H1 (cell line): ENCODE measurements at regions not wholly inside any gene's neighbourhood (a gene's known extent, or its start where the extent isn't known, plus 50 kb on each side); places are given as distances from the start of the nearest gene placed in this dataset.

ENCODE experiments used
- CTCF ChIA-PET: fragments of 300-600 bp; sonication (Branson Sonifier 250); formaldehyde crosslinking; loops from one replicate; lab custom pipeline; 2021; ENCODE audit not compliant: partially characterized antibody; lab: Charles Lee
- POLR2A ChIA-PET: fragments of 300-600 bp; sonication (Branson Sonifier 250); formaldehyde crosslinking; loops from one replicate; lab custom pipeline; 2021; ENCODE audit warnings: inconsistent platforms; ENCODE audit not compliant: partially characterized antibody; lab: Charles Lee
- DNase-seq, 2 experiments: peaks; one replicate each; pipeline versions ENCODE4 v3.0.0 to v3.0.0-alpha.2; 2010 to 2022; ENCODE audit warnings: low spot score in 2 of 2, low read depth in 1 of 2, mixed read lengths in 1 of 2
- FAIRE-seq: peaks from 2 replicates; lab custom pipeline; 2011; peaks lifted over from hg19 to GRCh38; lab: Jason Lieb, UNC
- H2AFZ ChIP-seq: 2 replicates; pipeline ENCODE4 v1.8.1; 2012; ENCODE audit warnings: low read length, inconsistent platforms
- H2AK5ac ChIP-seq: 2 replicates; pipeline ENCODE4 v1.6.1; 2013; ENCODE audit warnings: low read depth, low read length
- H2BK120ac ChIP-seq: replicated peaks from 2 replicates; pipeline ENCODE3; 2013; ENCODE audit warnings: low read depth, low read length, inconsistent platforms
- H2BK12ac ChIP-seq: 2 replicates; pipeline ENCODE4 v1.6.1; 2013; ENCODE audit warnings: low read depth, low read length
- H2BK15ac ChIP-seq: 2 replicates; pipeline ENCODE4 v1.6.1; 2013; ENCODE audit warnings: low read length
- H2BK20ac ChIP-seq: 2 replicates; pipeline ENCODE4 v1.6.1; 2013; ENCODE audit warnings: low read length
- H2BK5ac ChIP-seq: 2 replicates; pipeline ENCODE4 v1.6.1; 2013; ENCODE audit warnings: low read depth, low read length
- H3K14ac ChIP-seq: 2 replicates; pipeline ENCODE4 v1.6.1; 2013; ENCODE audit warnings: inconsistent platforms; ENCODE audit not compliant: insufficient read length
- H3K18ac ChIP-seq: 2 replicates; pipeline ENCODE4 v1.6.1; 2013; ENCODE audit warnings: low read length; ENCODE audit errors: extremely low read depth
- H3K23ac ChIP-seq: 2 replicates; pipeline ENCODE4 v1.6.1; 2013; ENCODE audit warnings: inconsistent platforms; ENCODE audit not compliant: insufficient read length
- H3K23me2 ChIP-seq: 2 replicates; pipeline ENCODE4 v1.6.1; 2013; ENCODE audit warnings: low read depth, low read length
- H3K27ac ChIP-seq: 2 replicates; pipeline ENCODE4 v1.6.1; 2011; ENCODE audit warnings: low read depth, low read length, inconsistent platforms
- H3K27me3 ChIP-seq, 4 experiments: replicated peaks in 1 of 4; 1 replicate in 1 of 4; 2 replicates in 3 of 4; pipeline versions ENCODE4 v1.6.1 to v1.8.1; 2011 to 2013; ENCODE audit warnings: low read length in 3 of 4, mild to moderate bottlenecking in 3 of 4, inconsistent platforms in 2 of 4, mixed read lengths in 2 of 4, moderate library complexity in 1 of 4; ENCODE audit not compliant: control insufficient read depth in 3 of 4, insufficient read depth in 3 of 4; ENCODE audit errors: extremely low read depth in 1 of 4
- H3K36me3 ChIP-seq, 4 experiments: 2 replicates each; pipeline versions ENCODE4 v1.6.1 to v1.8.1; 2011 to 2013; ENCODE audit warnings: mild to moderate bottlenecking in 4 of 4, low read length in 3 of 4, moderate library complexity in 2 of 4, control low read depth in 1 of 4, inconsistent platforms in 1 of 4; ENCODE audit not compliant: insufficient read depth in 4 of 4, control insufficient read depth in 2 of 4
- H3K4ac ChIP-seq: replicated peaks from 2 replicates; pipeline ENCODE3; 2013; ENCODE audit warnings: low read length, low read depth, mixed read lengths, inconsistent platforms; ENCODE audit not compliant: insufficient read length
- H3K4me1 ChIP-seq, 4 experiments: replicated peaks in 1 of 4; 1 replicate in 1 of 4; 2 replicates in 3 of 4; pipeline versions ENCODE4 v1.6.1 to v1.8.1; 2011 to 2013; ENCODE audit warnings: low read length in 3 of 4, inconsistent platforms in 2 of 4, mixed read lengths in 1 of 4; ENCODE audit not compliant: insufficient read depth in 4 of 4, control insufficient read depth in 3 of 4
- H3K4me2 ChIP-seq, 2 experiments: 2 replicates each; pipeline versions ENCODE4 v1.6.1 to v1.8.1; 2011 to 2013; ENCODE audit warnings: low read depth in 2 of 2, low read length in 2 of 2, control low read depth in 1 of 2, inconsistent platforms in 1 of 2, mild to moderate bottlenecking in 1 of 2; ENCODE audit not compliant: insufficient read depth in 1 of 2
- H3K4me3 ChIP-seq, 4 experiments: fragments of 200-600, 300-600 bp in 1 of 4; sonication (generic), shearing (Covaris generic), sonication (Bioruptor Twin) in 1 of 4; 2 replicates each; pipeline versions ENCODE4 v1.5.1 to v1.8.1; 2011 to 2016; ENCODE audit warnings: low read length in 4 of 4, low read depth in 3 of 4, control low read depth in 2 of 4, inconsistent platforms in 2 of 4, mild to moderate bottlenecking in 2 of 4, mixed read lengths in 1 of 4, moderate library complexity in 1 of 4; ENCODE audit not compliant: insufficient read depth in 2 of 4; ENCODE audit errors: extremely low read depth in 1 of 4
- H3K56ac ChIP-seq: replicated peaks from 2 replicates; pipeline ENCODE3; 2013; ENCODE audit warnings: low read depth, mild to moderate bottlenecking, mixed read lengths, low read length, inconsistent platforms; ENCODE audit not compliant: insufficient read length
- H3K79me1 ChIP-seq: 2 replicates; pipeline ENCODE4 v1.6.1; 2013; ENCODE audit warnings: low read depth, low read length, control low read depth
- H3K79me2 ChIP-seq, 2 experiments: 2 replicates each; pipeline versions ENCODE4 v1.6.1 to v1.8.1; 2012 to 2013; ENCODE audit warnings: low read length in 2 of 2, mild to moderate bottlenecking in 2 of 2, inconsistent platforms in 1 of 2; ENCODE audit not compliant: insufficient read depth in 2 of 2, control insufficient read depth in 1 of 2
- H3K9ac ChIP-seq, 4 experiments: replicated peaks in 1 of 4; 1 replicate in 1 of 4; 2 replicates in 3 of 4; pipeline versions ENCODE4 v1.6.1 to v1.8.1; 2011 to 2013; ENCODE audit warnings: low read depth in 3 of 4, low read length in 3 of 4, control low read depth in 2 of 4, mild to moderate bottlenecking in 2 of 4, moderate library complexity in 2 of 4, inconsistent platforms in 1 of 4; ENCODE audit errors: extremely low read depth in 1 of 4
- H3K9me3 ChIP-seq, 2 experiments: 2 replicates each; pipeline versions ENCODE4 v1.6.1 to v1.8.1; 2012 to 2013; ENCODE audit warnings: mild to moderate bottlenecking in 2 of 2, moderate library complexity in 2 of 2, control low read depth in 1 of 2, inconsistent platforms in 1 of 2, low read depth in 1 of 2, low read length in 1 of 2, mixed read lengths in 1 of 2; ENCODE audit not compliant: insufficient read depth in 2 of 2
- H4K20me1 ChIP-seq, 2 experiments: replicated peaks in 1 of 2; 2 replicates each; pipeline versions ENCODE3 to v1.8.1; 2011 to 2013; ENCODE audit warnings: inconsistent platforms in 2 of 2, low read length in 2 of 2, mild to moderate bottlenecking in 1 of 2; ENCODE audit not compliant: insufficient read depth in 2 of 2, control insufficient read depth in 1 of 2
- H4K5ac ChIP-seq: 2 replicates; pipeline ENCODE4 v1.6.1; 2013; ENCODE audit warnings: low read length, low read depth, mixed read lengths, inconsistent platforms; ENCODE audit not compliant: insufficient read length
- H4K8ac ChIP-seq: 2 replicates; pipeline ENCODE4 v1.8.0; 2013; ENCODE audit warnings: mild to moderate bottlenecking, moderate library complexity, low read length, inconsistent platforms; ENCODE audit not compliant: insufficient read depth; ENCODE audit errors: extremely low read depth
- H4K91ac ChIP-seq: replicated peaks from 2 replicates; pipeline ENCODE3; 2013; ENCODE audit warnings: low read length, mixed read lengths, inconsistent platforms; ENCODE audit not compliant: insufficient read length
- ASH2L ChIP-seq: fragments of 200-600, 300-600 bp; sonication (generic); IDR thresholded peaks from one replicate; pipeline ENCODE4 v1.7.1; 2017; ENCODE audit warnings: low read length
- CHD1 ChIP-seq: IDR thresholded peaks from 2 replicates; pipeline ENCODE4 v1.6.1; 2012; ENCODE audit warnings: low read depth, low read length, improper control_type of control experiment
- POLR2A ChIP-seq, 2 experiments: IDR thresholded peaks; 1 replicate in 1 of 2; 2 replicates in 1 of 2; pipeline ENCODE4 v1.6.1; 2011; ENCODE audit warnings: low read depth in 2 of 2, low read length in 2 of 2, mild to moderate bottlenecking in 2 of 2; ENCODE audit errors: control extremely low read depth in 1 of 2
- POU5F1 ChIP-seq: IDR thresholded peaks from 2 replicates; pipeline ENCODE4 v1.6.1; 2011; ENCODE audit warnings: low read depth, mild to moderate bottlenecking, low read length, moderate library complexity
- RNF2 ChIP-seq: fragments of 200-900, 300-1000 bp; sonication (generic); IDR thresholded peaks from 2 replicates; pipeline ENCODE4 v1.7.1; 2016; ENCODE audit warnings: borderline replicate concordance, low read depth, mild to moderate bottlenecking, antibody characterized with exemption, low read length; ENCODE audit not compliant: poor library complexity, severe bottlenecking; ENCODE audit errors: missing control alignments
- TAF1 ChIP-seq: IDR thresholded peaks from 2 replicates; pipeline ENCODE4 v1.6.1; 2011; ENCODE audit warnings: mild to moderate bottlenecking, low read depth, low read length
- YY1 ChIP-seq: IDR thresholded peaks from 2 replicates; pipeline ENCODE4 v1.6.1; 2011; ENCODE audit warnings: low read depth, mild to moderate bottlenecking, low read length
- WGBS, 2 experiments: shearing (Covaris generic) in 1 of 2; methylation state at CpG; one replicate each; pipeline versions ENCODE4 v1.1.6 to v1.1.7; 2013 to 2015; ENCODE audit warnings: low lambda C conversion rate in 2 of 2, mixed read lengths in 2 of 2, inconsistent platforms in 1 of 2, low coverage in 1 of 2, missing lambda C conversion rate in 1 of 2; ENCODE audit not compliant: insufficient replicate concordance in 2 of 2, insufficient coverage in 1 of 2, insufficient read length in 1 of 2; ENCODE audit errors: extremely low coverage in 1 of 2, missing lambda C conversion rate in 1 of 2; 5-methylcytosine and 5-hydroxymethylcytosine counted together
- TF ChIP-seq, protein P1 (sequence below), 3 experiments: IDR thresholded peaks; 1 replicate in 2 of 3; 2 replicates in 1 of 3; pipeline versions ENCODE4 v1.5.1 to v1.6.1; 2011; ENCODE audit warnings: low read length in 3 of 3, mild to moderate bottlenecking in 3 of 3, inconsistent platforms in 2 of 3, low read depth in 1 of 3, moderate library complexity in 1 of 3; ENCODE audit not compliant: insufficient read depth in 1 of 3; ENCODE audit errors: control extremely low read depth in 1 of 3

DNA sequence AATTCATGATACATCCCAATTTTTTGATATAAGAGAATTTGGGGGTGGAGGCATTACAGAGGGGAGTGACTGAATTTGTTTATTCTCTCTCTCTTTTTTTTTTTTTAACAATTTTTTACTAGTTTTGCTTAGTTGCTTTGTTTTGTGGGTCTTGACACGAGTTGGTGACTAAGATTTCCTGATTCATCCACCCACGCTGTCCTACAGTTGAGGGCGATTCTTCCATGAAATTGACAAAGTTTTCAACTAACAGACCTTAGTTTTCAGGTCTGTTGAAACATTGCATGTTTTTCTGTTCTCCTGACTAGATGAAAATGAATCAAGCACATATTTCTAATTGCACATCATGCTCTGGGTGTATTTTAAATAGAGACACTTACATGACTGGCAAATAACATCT lies 613.8 kb downstream of the TFAP2B start:
- FAIRE-seq (no peak), DNase-seq (no peak)
- no peaks in the 10 kb centered on the region for H3K9me3 ChIP-seq
- H3K79me1 ChIP-seq, result no peaks in the 10 kb centered on the region
- H2AK5ac ChIP-seq, result no peak overlapping the region
- H2BK12ac ChIP-seq, result no peak overlapping the region
- H4K91ac ChIP-seq, result no peak overlapping the region
- no peaks in the 10 kb centered on the region for H3K4me1 ChIP-seq
- TF ChIP-seq YY1, result no peak
- TF ChIP-seq CHD1, result no peak
- no peak for TF ChIP-seq POLR2A (IDR thresholded peaks at IDR 0.05; ENCODE audit: control extremely low read depth in 1 of 2, low read depth in 2 of 2, low read length in 2 of 2)
- TF ChIP-seq TAF1, result no peak
- TF ChIP-seq RNF2, result no peak
- no peak for TF ChIP-seq ASH2L
- no peak for TF ChIP-seq POU5F1
- TF ChIP-seq, protein P1, sequence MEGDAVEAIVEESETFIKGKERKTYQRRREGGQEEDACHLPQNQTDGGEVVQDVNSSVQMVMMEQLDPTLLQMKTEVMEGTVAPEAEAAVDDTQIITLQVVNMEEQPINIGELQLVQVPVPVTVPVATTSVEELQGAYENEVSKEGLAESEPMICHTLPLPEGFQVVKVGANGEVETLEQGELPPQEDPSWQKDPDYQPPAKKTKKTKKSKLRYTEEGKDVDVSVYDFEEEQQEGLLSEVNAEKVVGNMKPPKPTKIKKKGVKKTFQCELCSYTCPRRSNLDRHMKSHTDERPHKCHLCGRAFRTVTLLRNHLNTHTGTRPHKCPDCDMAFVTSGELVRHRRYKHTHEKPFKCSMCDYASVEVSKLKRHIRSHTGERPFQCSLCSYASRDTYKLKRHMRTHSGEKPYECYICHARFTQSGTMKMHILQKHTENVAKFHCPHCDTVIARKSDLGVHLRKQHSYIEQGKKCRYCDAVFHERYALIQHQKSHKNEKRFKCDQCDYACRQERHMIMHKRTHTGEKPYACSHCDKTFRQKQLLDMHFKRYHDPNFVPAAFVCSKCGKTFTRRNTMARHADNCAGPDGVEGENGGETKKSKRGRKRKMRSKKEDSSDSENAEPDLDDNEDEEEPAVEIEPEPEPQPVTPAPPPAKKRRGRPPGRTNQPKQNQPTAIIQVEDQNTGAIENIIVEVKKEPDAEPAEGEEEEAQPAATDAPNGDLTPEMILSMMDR (IDR thresholded peaks at IDR 0.05; ENCODE audit: control extremely low read depth in 1 of 3, insufficient read depth in 1 of 3, low read depth in 1 of 3, low read length in 3 of 3), result no peak
- no peaks in the 10 kb centered on the region for H3K79me2 ChIP-seq
- no peak overlapping the region for H3K4me3 ChIP-seq
- no peak overlapping the region for H2BK15ac ChIP-seq
- no peak overlapping the region for H3K18ac ChIP-seq
- no peak overlapping the region for H3K4me2 ChIP-seq
- H3K56ac ChIP-seq, result no peak overlapping the region
- ChIA-PET POLR2A (no interaction called here), CTCF (no interaction called here)
- H3K14ac ChIP-seq, result no peak overlapping the region
- 91% methylated on average over 3 of the region's 3 CpGs; no CpG with 5 or more reads in 1 of the 2 experiments for WGBS, 2 experiments
- no peak overlapping the region for H2BK5ac ChIP-seq
- H3K4ac ChIP-seq, result no peak overlapping the region
- H2AFZ ChIP-seq, result no peak overlapping the region
- H4K5ac ChIP-seq, result no peak overlapping the region
- H2BK20ac ChIP-seq, result no peak overlapping the region
- H4K8ac ChIP-seq, result no peak overlapping the region
- no peak overlapping the region for H2BK120ac ChIP-seq
- no peak overlapping the region for H3K23ac ChIP-seq
- no peak overlapping the region for H3K27ac ChIP-seq
- H3K36me3 ChIP-seq, result no peaks in the 10 kb centered on the region
- H3K23me2 ChIP-seq, result no peaks in the 10 kb centered on the region
- no peaks in the 10 kb centered on the region for H4K20me1 ChIP-seq
- no peak overlapping the region for H3K9ac ChIP-seq
- no peaks in the 10 kb centered on the region for H3K27me3 ChIP-seq
